DND-41 (cell line): ENCODE measurements at regions not wholly inside any gene's neighbourhood (a gene's known extent, or its start where the extent isn't known, plus 50 kb on each side); places are given as distances from the start of the nearest gene placed in this dataset.

Experiments
- ATAC-seq: fragments of 200-7000 bp; cut with Tn5 transposase; 3 replicates; pipeline ENCODE4 v1.9.1; 2021; ENCODE audit warnings: low read depth; ENCODE audit not compliant: insufficient read depth
- DNase-seq: peaks from one replicate; pipeline ENCODE4 v3.0.0-alpha.2; 2020
- H2AFZ ChIP-seq: 2 replicates; pipeline ENCODE4 v1.6.0; 2012; ENCODE audit warnings: low read depth, low read length
- H3K27ac ChIP-seq: 2 replicates; pipeline ENCODE4 v1.5.1; 2012; ENCODE audit warnings: low read length, inconsistent platforms
- H3K27me3 ChIP-seq: fragments of 200-600 bp; sonication (generic); 2 replicates; pipeline ENCODE4 v1.6.0; 2012; ENCODE audit warnings: low read length, mild to moderate bottlenecking, inconsistent platforms; ENCODE audit not compliant: insufficient read depth, poor library complexity
- H3K36me3 ChIP-seq: 2 replicates; pipeline ENCODE4 v1.5.1; 2012; ENCODE audit warnings: low read length, inconsistent platforms; ENCODE audit not compliant: insufficient read depth
- H3K4me1 ChIP-seq: 2 replicates; pipeline ENCODE4 v1.5.1; 2012; ENCODE audit warnings: mild to moderate bottlenecking, low read length; ENCODE audit not compliant: insufficient read depth
- H3K4me2 ChIP-seq: 2 replicates; pipeline ENCODE4 v1.6.0; 2012; ENCODE audit warnings: mild to moderate bottlenecking, moderate library complexity, low read length, inconsistent platforms; ENCODE audit not compliant: insufficient read depth
- H3K4me3 ChIP-seq, 2 experiments: fragments of 200-600 bp in 1 of 2; shearing (Covaris generic) in 1 of 2; 2 replicates each; pipeline ENCODE4 v1.5.1; 2012 to 2016; ENCODE audit warnings: inconsistent platforms in 2 of 2, low read length in 2 of 2, mild to moderate bottlenecking in 2 of 2, low read depth in 1 of 2, moderate library complexity in 1 of 2
- H3K79me2 ChIP-seq: 2 replicates; pipeline ENCODE4 v1.6.0; 2012; ENCODE audit warnings: low read length, inconsistent platforms; ENCODE audit not compliant: insufficient read depth
- H3K9ac ChIP-seq: 2 replicates; pipeline ENCODE4 v1.6.0; 2012; ENCODE audit warnings: low read depth, mild to moderate bottlenecking, inconsistent platforms, low read length, moderate library complexity
- H3K9me3 ChIP-seq: 2 replicates; pipeline ENCODE4 v1.5.1; 2012; ENCODE audit warnings: low read length, moderate library complexity, mild to moderate bottlenecking, inconsistent platforms; ENCODE audit not compliant: insufficient read depth, severe bottlenecking
- H4K20me1 ChIP-seq: 2 replicates; pipeline ENCODE4 v1.6.0; 2012; ENCODE audit warnings: low read length; ENCODE audit not compliant: insufficient read depth
- CTCF ChIP-seq: IDR thresholded peaks from 2 replicates; pipeline ENCODE4 v1.5.1; 2012; ENCODE audit warnings: borderline replicate concordance, low read length, moderate library complexity, mild to moderate bottlenecking; ENCODE audit not compliant: poor library complexity, severe bottlenecking; ENCODE audit errors: extremely low read depth
- EZH2 ChIP-seq: IDR thresholded peaks from 3 replicates; pipeline ENCODE4 v1.6.1; 2012; ENCODE audit warnings: borderline replicate concordance, low read depth, mild to moderate bottlenecking, moderate library complexity, low read length, inconsistent platforms; ENCODE audit not compliant: severe bottlenecking

GRCh38 chr17:71063127-71063526 is 893.8 kb downstream of the KCNJ2 start:
- no peak overlapping the region for H3K4me3 ChIP-seq
- H3K9me3 ChIP-seq = no peaks in the 10 kb centered on the region
- H4K20me1 ChIP-seq = no peaks in the 10 kb centered on the region
- no peaks in the 10 kb centered on the region for H3K79me2 ChIP-seq
- TF ChIP-seq CTCF (no peak), EZH2 (no peak)
- no peak for DNase-seq
- no peak for ATAC-seq
- no peak overlapping the region for H3K9ac ChIP-seq
- H2AFZ ChIP-seq = no peak overlapping the region
- no peak overlapping the region for H3K27ac ChIP-seq
- no peak overlapping the region for H3K4me2 ChIP-seq
- no peaks in the 10 kb centered on the region for H3K36me3 ChIP-seq
- no peaks in the 10 kb centered on the region for H3K27me3 ChIP-seq
- H3K4me1 ChIP-seq = no peaks in the 10 kb centered on the region

DNA sequence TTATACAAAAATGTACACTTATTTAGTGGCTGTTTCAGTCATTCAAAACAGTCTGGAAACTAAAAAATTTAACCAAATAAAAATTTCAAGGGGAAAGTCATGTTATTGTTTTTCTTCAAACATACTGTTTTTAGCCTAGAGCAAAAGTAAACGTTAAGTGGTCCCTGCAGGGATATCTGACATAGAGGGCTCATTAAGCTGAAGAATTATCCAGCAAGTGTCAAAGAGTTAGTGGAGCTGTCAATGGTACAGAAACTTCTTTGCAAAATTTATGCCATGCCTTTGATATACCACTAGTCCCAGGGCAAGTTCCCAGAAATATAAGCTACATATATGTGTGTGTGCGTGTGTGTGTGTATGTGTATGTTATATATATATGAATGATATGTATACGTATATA is 894.2 kb downstream of the KCNJ2 start:
- Histone ChIP-seq H3K36me3 (no peaks in the 10 kb centered on the region), H3K27me3 (no peaks in the 10 kb centered on the region), H3K4me1 (no peaks in the 10 kb centered on the region), H3K27ac (no peak overlapping the region), H3K9ac (no peak overlapping the region), H3K4me3 (no peak overlapping the region), H3K79me2 (no peaks in the 10 kb centered on the region), H4K20me1 (no peaks in the 10 kb centered on the region), H3K4me2 (no peak overlapping the region), H2AFZ (no peak overlapping the region), H3K9me3 (no peaks in the 10 kb centered on the region)
- DNase-seq (no peak), ATAC-seq (no peak)
- TF ChIP-seq EZH2 (no peak), CTCF (no peak)

DNA sequence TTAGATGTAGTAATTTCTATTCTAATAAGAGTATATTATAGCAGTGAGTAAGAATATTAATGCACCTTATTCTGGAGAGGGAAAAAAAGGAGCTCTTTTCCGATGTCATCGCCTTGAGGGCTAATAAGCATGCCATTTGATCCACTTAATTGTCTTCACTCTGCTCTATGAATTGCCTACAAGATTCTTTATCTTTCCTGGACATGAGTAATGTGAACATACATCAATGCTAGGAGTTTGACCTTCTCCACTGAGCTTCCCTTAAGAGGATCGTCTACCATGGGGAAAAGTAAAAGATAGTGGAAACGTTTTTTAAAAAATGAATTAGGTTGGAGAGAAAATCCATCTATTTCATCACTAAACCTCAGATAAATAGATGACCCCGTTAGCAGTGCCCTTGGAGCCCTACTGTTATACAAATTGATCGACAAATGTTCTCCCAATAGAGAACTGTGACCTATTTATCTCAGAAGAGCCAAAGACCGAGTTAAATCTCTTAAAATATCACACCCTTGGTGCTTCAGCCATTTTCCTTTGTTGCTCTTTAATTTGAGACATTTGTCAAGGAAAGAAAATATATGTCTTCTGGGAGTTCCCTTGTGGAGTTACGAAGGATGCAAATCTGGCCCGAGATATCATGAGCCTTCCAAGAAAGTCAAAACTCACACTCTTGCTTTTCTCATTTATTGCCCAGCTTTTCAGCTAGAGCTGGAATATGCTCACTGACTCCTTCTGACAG is 898.5 kb downstream of the KCNJ2 start:
- Histone ChIP-seq H3K36me3 (no peaks in the 10 kb centered on the region), H3K4me1 (no peaks in the 10 kb centered on the region), H4K20me1 (no peaks in the 10 kb centered on the region), H3K4me3 (no peak overlapping the region), H3K27me3 (no peaks in the 10 kb centered on the region), H3K27ac (no peak overlapping the region), H3K9me3 (no peaks in the 10 kb centered on the region), H2AFZ (no peak overlapping the region), H3K9ac (no peak overlapping the region), H3K4me2 (no peak overlapping the region), H3K79me2 (no peaks in the 10 kb centered on the region)
- TF ChIP-seq CTCF (no peak), EZH2 (no peak)
- ATAC-seq = no peak
- DNase-seq = no peak

DNA sequence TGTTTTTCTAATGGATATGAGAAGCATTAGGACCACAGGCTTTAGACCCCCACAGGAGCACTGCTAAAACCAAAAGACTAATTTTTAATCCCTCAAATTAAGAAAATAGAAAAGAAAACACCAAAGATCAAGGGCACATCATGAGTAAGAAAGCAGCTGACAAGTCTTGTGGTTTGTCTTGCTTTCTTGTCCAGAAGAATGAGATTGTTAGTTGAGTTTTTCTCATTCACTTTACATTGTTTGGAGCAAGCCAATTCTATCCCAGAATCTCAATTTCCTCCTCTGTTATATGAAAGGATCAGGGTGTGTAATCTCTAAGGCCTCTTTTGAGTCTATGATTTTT is 899.0 kb downstream of the KCNJ2 start:
- H3K9me3 ChIP-seq = no peaks in the 10 kb centered on the region
- ATAC-seq = no peak
- TF ChIP-seq EZH2 = no peak
- TF ChIP-seq CTCF = no peak

More for the DNA sequence above, 899.0 kb downstream of the KCNJ2 start:
- Histone ChIP-seq H3K27me3 (no peaks in the 10 kb centered on the region), H3K79me2 (no peaks in the 10 kb centered on the region), H2AFZ (no peak overlapping the region), H3K4me2 (no peak overlapping the region), H3K27ac (no peak overlapping the region), H3K9ac (no peak overlapping the region), H4K20me1 (no peaks in the 10 kb centered on the region), H3K4me3 (no peak overlapping the region), H3K4me1 (no peaks in the 10 kb centered on the region), H3K36me3 (no peaks in the 10 kb centered on the region)
- no peak for DNase-seq
